ENCODE measurements at regions not wholly inside any gene's neighbourhood (a gene's known extent, or its start where the extent isn't known, plus 50 kb on each side); places are given as distances from the start of the nearest gene placed in this dataset.
"Not testable (repeated sequence)": the region's sequence is repeated elsewhere in the genome, so short reads cannot be mapped to it uniquely, and the experiment has no call there.

DNA sequence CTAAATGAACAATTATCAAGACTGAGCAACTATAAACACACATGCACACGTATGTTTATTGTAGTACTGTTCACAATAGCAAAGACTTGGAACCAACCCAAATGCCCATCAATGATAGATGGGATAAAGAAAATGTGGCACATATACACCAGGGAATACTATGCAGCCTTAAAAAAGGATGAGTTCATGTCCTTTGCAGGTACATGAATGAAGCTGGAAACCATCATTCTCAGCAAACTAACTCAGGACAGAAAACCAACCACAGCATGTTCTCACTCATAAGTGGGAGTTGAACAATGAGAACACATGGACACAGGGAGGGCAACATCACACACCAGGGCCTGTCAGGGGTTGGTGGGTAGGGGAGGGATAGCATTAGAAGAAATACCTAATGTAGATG is 445.4 kb downstream of the BCAT1 start:
- DNase-seq = not testable (repeated sequence)

DNA sequence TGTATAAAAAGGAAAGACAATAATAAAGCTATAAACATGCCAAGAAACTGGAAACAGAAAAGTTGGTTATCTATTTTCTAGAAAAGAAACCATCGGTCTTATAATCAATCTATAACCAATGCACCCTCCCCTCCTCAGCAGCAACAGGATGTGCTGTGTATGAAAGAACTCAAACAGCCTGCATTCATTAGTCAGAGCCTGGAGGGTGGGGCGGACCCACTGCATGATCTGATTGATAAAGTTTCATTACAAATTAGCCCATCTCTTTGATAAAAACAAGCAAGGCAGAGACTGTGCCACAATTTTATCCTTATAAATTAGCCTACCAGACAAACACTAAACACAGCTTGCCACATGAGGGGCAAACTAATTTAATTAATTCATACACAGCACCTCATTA is 448.1 kb downstream of the BCAT1 start:
- DNase-seq = no peak

DNA sequence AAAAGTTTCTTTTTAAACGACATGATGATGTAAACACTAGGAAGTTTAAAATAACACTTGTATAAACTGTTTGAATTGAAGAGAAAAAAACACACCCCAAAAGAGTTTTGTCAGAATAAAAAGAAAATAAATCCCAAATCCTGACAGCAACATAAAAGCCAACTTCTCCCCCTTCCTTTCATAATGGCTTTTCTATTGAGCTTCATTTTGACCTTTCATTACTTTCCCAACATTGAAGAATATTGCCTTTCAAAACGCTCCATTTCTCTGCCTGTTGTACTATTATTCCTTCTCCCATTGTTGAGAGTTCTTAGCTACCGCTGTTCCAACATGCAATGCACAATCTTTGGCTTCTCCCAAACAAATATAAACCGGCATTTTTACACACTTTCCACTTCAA is 448.5 kb downstream of the BCAT1 start:
- DNase-seq = no peak

DNA sequence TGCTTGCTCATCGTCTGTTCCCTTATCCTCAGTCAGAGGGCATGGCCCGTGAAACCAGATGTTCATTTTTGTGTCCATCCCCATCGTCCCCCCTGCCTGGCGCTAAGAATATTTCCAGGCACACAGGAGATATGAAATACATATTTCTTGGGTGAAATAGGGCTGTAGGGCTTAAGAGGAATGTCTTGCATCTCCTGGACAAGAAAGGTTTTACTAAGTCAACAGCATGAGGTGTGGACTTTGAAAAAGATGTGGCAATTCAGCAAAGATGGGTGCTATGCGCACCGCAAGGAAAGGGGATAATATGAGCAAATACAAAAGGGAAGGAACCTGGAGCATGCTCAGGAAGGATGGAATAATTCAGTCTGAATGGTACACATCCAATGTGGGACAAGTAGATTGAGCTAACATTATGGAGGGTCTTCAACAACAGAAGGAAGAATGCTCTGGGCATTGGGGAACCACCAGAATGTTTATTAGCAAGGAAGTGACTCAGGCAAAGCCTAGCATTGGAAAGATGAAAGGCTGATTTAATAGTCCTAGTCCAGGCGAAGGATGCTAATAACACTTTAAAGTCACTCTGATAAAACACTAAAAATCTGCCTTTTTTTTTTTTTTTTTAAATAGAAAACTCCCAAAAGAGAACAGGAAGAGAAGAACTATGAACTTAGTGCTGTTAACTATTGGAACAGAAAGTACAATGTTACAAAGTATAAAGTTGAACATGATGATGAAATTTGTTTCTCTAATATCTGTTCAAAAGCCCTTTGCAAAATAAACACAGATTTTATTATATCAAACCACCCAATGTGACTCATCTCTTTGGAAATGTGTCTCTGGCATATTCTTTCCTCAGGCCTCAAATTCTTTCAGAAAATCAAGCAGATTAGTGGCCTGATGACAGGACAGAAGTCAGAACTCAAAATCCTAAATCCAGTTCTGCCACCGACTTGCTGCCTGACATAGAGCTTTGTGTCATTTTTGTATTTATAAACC is 449.5 kb downstream of the BCAT1 start:
- no peak for DNase-seq

DNA sequence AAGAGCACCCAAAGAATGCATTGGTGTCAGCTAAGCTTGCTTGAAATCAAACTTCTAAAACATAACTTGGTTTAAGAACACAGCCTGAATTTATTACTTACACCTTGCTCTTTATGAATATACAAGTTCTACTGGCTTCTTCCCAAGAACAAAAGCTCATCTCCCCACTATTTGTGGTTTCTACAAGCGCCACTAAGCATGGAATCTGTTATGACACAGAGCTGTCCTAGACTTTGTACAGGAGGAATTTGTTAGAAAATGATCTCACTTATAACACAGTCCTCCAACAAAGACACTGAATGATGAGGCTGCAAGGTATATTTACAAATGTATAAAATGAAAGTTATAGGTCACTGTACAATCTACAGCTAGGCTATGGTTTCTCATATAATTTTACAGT is 452.1 kb downstream of the BCAT1 start:
- no peak for DNase-seq

DNA sequence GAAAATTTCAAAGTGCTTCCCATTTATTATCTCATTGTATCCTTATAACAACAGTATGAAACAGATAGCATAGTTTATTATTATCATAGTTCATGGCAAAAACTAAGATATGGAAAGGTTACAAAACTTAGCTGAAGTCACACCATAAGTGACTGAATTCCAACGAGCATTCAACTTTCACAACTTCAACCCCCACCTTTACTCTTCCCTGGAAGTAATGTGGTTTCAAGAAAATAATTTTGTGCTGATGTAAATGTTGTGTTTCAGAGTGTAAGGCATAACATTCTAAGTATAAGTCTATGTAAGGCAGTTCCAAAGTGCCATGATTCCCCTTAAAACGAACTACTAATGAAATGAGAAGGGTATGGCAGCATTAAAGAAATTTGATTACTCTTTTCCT is 454.5 kb downstream of the BCAT1 start:
- no peak for DNase-seq

- DNase-seq = no peak
These were observed 456.9 kb downstream of the BCAT1 start for GRCh38 chr12:24491968-24492367.

GRCh38 chr12:24489939-24490338 is 459.0 kb downstream of the BCAT1 start:
- no peak for DNase-seq

GRCh38 chr12:24488906-24489619 is 459.8 kb downstream of the BCAT1 start:
- no peak for DNase-seq

GRCh38 chr12:24488091-24488596 is 460.8 kb downstream of the BCAT1 start:
- DNase-seq = no peak

GRCh38 chr12:24487606-24488005 is 461.3 kb downstream of the BCAT1 start:
- DNase-seq = no peak

DNA sequence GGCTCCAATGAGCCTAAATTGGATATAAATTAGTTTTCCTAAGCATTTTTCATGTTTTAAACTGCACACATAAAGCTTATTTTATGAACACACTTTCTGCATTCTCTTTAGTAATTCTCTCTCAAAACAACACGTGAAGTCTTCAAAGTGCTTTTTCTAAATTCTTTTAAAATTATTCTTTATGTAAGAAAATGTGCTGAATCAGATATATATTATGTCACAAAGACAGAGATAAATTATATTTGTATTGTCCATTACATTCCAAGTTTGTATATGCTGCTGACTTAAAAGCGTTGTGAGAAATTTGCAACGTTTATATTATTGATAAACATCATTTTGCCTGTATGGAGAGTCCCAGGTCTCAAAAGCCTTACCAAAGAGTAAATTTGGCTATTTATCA is 465.2 kb downstream of the BCAT1 start:
- no peak for DNase-seq

- DNase-seq = no peak
These were observed 465.9 kb downstream of the BCAT1 start for GRCh38 chr12:24482882-24483604.

DNA sequence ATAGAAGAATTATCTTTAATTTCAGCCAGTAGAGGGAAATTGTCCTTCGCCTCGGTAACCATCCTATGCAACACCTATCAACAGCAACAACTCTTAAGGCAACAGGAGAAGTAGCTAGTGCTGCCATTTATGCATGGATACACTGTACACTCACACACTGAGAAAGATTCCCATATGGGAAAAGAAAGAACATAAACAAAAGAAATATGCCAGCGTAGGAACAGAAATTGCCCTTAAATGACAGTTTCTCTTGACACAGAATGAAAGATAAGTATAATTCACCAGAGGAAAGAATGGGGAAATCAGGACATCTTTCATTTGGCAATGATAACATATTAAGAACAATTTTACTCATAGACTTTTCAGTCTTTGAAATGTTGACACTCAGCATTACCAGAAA is 466.9 kb downstream of the BCAT1 start:
- no peak for DNase-seq

- DNase-seq = no peak
These were observed 468.0 kb downstream of the BCAT1 start for GRCh38 chr12:24480766-24481449.

DNA sequence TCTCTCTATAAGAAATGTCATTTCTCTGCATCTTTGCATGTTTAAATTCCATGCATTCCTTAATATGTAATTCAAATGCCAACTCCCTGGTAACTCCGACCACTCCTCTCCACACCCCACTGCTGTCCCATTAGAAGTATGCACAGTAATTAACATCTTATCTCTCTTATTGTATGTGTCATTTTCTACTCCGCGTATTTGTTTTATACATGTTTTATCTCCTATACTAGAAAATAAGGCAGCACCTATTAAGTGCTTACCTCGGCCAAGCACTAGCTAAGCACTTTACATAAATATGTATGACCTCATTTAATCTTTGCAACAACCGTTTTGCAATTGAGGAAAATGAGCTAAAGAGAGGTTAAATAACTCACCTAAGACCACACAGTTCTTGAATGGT is 469.8 kb downstream of the BCAT1 start:
- no peak for DNase-seq

GRCh38 chr12:24478254-24478653 is 470.6 kb downstream of the BCAT1 start:
- no peak for DNase-seq

DNA sequence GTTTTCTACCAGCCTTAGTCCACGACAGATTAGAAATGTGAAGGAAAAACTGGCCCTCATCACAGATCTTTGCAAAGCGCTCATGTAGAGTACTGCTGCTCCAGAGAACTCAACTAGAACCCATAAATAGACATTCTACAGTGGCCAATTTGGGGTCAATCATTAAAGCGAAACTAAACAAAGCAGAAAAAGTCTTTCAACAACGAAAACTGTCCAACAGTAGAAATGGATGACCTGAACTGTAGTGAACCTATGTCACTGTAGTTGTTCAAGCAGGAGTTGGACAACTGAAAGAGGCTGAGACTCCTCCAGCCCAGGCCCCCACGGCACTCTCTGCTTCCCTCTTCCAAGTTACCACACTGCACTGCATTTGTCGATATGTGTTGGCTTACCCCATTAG is 472.6 kb downstream of the BCAT1 start:
- DNase-seq = no peak

GRCh38 chr12:24475337-24475736 is 473.6 kb downstream of the BCAT1 start:
- no peak for DNase-seq

DNA sequence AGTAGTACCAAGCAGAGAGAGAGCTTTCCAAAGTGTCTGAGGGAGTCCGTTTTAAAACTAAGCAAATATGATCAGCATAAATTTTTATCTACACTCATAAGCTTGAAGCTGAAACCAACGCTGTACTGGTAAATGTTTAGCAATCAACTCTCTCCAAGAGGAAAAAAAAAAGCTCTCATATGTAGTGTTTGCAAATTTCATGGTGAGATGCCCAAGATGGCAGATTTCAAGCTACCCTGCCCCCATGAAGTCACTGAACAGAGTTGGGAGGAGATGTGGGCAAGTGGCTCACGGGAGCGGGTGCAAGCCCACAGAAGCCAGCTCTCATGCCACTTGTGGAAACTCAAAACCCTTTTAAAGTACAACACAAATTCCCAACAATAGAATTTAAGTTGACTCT is 475.8 kb downstream of the BCAT1 start:
- no peak for DNase-seq

DNA sequence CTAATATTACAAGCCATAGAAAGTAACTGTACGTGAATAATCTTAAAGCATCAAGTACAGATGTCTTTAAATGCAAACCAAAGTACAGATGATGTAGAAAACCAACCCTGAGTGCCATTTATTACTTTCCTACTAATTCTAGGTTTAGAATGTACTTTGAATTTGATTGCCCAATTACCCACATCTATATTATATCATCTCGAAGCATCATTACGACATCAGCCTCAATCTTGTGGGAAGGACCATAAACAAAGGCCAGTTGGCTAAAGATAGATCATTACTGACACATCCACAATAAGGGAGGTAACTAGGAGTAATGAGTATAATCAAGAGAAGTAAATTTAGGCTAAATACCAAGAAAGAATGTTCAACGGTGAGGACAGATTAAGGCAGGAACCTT is 478.9 kb downstream of the BCAT1 start:
- DNase-seq = no peak

GRCh38 chr12:24469089-24469488 is 479.8 kb downstream of the BCAT1 start:
- DNase-seq = no peak

- no peak for DNase-seq
These were observed 481.7 kb downstream of the BCAT1 start for GRCh38 chr12:24467226-24467625.
